CD4-positive, alpha-beta T cell treated with Interferon gamma for 1 hour (primary cell): ENCODE measurements at regions not wholly inside any gene's neighbourhood (a gene's known extent, or its start where the extent isn't known, plus 50 kb on each side); places are given as distances from the start of the nearest gene placed in this dataset.
"Not testable (repeated sequence)": the region's sequence is repeated elsewhere in the genome, so short reads cannot be mapped to it uniquely, and the experiment has no call there.

Experiments
- DNase-seq: peaks from one replicate; pipeline ENCODE4 v3.0.0-alpha.2; 2020

DNA sequence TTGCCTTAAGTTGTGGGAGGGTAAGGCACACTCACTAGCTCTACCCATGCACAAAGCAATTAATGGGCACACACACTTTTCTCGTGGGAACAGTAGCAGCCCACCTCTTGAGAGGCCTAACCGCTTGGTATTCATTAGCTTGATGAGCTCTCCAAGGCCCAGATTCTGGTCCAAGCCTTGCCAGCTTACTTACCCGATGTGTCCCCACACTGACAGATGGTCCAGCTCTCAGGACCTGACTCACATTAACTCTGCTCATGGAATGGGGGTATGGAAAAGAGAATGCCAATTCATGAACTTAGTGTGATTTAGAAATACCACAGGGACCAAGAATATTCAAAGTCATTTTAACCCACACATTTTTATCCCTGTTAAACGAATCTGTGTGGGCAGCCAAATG is 106.8 kb upstream of the CACHD1 start:
- no peak for DNase-seq

DNA sequence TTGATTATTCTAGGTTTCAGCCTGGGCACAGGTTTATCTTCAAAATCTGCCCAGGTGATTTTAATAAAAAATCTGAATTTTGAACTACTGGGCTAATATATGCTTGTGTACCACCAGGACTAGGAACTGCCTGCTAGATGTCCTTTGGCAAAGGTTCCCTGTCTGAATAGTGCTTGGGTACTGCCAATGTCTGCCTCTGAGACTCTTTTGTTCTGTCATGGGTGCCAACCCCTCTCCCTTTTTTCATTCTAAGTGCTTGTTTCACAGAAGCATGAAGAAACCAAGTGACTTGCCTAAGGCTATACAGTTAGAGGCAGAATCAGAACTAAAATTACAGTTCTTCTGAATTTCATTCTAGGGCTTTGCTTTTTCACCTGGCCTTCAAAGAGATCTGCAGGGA is 106.3 kb upstream of the CACHD1 start:
- DNase-seq = no peak

DNA sequence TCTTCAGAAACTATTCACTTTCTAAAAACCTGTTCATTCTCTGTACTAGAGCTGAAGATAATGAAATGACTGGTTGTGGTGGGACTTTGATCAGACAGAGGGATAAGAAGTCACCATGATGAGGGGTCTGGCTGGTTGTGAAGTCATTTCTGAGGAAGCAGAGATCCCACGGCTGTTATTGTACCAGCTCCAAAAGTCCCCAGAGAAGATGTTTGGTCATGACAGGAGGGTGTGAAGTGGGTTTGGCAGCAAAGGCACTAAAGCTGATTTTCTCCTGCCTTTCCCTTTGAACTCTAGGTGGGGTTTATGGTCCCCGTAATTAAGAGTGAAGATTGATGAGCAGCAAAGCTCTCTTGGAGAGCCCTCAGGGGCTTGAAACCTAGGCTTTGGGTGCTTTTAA is 103.1 kb upstream of the CACHD1 start:
- no peak for DNase-seq

DNA sequence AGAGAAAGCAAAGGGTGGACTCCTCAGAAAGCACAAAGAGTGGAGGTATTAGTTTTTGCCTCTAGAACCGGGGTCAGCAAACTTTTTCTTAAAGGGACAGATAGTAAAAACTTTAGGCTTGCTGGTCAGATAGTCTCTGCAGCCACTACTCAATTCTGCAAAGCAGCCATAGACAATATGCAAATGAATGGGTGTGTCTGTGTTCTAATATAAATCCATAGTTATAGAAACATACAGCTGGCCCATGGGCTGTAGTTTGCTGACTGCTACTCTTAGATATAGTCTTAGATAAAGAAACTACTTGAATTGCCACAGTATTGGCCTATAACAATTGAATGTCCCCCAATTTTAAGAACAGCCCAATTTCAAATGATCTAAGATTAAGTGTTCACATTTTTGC is 101.6 kb upstream of the CACHD1 start:
- no peak for DNase-seq

DNA sequence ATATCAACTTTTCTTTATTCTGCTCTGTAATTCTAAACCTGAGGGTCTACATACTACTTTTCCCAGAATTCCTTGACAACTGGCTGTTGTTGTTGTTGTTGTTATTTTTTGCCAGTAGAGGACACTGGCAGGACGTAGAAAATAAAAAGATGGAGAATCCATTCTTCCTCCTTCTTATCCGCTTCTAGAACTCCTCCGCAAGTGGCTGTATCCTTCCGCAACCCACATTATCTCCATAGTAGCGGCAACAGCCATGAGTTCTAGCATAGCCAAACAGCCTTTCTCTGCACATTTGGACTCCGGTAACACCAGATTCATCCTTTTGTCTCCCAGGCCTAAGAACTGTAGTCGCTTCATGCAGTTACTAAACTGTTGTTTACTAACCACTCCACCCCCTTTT is 91.1 kb upstream of the CACHD1 start:
- no peak for DNase-seq

DNA sequence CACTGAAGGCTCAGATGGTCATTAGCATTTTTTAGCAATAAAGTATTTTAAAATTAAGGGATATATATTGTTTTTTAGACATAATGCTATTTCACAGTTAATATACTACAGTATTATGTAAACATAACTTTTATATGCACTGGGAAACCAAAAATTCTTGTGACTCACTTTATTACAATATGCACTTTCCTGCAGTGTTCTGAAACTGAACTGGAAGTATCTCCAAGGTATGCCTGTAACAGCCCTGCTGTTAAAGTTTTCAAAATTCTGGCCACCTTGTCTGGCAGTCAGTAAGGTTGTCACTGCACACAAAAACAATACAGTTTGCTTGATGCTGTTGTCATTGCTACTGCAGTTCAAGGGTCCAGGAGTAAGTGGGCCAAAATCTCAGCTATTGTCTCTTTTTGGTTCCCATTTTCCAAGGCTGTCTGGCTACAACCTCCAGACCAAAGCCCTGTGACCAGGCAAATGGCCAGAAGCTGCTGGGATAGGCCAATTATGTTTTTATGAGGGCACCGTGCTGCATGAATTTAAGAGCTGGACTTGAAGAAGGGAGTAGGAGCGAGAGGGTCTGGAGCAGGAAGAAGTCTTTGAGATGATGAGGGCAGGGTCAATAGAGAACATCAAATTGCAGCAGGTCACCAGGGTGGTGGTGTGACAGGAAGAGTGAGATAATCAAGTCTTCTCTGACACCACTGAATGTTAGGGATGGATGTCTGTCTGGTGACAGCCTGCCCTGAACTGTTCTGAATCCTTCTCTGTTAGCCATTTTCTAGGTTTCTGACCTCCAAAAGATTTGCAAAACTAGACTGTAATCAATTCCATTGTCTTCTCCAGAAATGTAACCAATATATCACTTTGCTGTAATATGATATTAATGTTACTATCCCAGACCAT is 82.3 kb upstream of the CACHD1 start:
- DNase-seq = no peak

DNA sequence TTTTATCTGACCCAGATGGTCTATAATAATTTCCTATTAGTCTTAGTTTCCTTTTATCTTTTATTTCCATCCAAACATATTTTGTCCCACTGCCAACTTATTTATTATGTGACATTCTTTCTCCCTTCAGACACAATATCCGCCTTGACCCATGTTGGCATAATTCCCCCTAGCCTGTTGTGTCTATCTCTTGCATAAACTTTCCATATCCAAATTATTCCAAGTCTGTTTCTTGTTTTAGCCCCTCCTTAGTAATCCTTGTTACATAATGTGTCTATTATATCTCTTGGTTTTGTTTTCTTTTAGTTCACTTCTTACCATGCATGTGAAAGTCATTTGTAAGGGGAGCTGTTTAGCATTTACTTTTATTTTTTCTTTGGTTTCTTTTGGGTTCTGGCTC is 81.6 kb upstream of the CACHD1 start:
- DNase-seq = no peak

DNA sequence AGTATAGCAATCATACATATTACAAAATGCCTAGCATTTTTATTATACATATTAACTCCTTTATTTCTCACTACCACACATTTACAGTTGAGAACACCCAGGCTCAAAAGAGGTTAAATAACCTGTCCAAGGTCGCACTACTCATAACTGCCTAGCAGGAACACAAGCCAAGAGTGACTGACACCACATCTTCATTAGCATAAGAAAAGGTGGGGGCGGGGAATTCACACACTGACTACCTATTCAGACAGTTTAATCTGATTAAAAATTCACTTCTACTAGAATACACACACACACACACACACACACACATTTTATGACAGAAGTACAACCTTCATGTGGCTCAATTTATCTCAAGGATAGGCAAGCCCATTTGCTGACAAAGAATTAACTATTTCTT is 77.8 kb upstream of the CACHD1 start:
- no peak for DNase-seq

DNA sequence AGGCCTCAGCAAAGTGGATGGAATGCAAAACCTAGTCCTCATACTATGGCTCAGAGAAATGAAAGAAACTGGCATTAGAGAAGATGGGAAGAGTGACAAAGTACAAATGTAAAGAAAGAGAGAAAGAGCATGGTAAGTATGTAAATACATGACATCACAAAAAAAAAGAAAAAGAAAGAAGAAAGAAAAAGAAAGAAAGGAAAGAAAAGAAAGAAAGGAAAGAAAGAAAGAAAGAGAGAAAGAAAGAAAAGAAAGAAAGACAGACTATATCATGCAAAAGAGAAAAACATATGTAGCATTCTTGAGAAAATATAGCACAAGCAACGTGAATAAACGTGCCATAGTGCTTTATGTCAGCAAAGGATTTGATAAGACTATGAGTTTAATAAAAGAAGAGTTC is 76.1 kb upstream of the CACHD1 start:
- no peak for DNase-seq

DNA sequence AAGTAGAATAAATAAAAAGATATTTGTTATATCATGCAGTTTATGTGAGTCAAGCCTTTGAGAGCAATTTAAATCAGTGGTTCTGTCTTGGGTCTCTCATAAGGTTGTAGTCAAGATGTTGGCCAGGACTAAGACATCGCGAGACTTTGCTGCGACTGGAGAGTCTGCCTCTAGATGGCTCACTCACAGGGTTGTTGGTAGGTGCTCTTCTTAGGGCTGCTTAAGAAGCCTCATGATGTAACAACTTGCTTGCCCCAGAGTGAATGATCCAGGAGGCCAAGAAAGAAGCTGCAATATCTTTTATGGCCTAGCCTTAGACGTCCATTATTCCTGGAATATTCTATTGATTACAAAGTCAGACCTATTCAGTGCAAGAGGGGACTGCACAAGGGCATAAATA is 73.1 kb upstream of the CACHD1 start:
- DNase-seq = no peak

DNA sequence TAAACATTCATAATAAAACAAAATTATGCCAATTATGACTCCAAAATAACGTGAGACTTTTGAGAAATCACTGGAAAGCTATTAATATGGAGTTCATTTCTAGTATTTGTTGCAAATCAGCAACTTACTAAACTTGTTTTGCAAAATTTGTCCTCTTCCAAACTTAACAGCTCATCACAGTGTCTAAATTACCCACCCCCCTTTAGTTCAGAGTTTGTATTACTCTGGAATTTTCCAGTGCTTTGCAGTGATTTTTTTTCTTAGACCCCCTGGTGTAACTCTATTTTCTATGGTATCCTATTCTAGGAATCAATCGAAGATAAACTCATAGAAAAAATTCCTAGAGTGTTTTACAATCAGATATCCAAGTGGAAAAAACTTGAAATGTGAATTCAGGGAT is 72.4 kb upstream of the CACHD1 start:
- no peak for DNase-seq

DNA sequence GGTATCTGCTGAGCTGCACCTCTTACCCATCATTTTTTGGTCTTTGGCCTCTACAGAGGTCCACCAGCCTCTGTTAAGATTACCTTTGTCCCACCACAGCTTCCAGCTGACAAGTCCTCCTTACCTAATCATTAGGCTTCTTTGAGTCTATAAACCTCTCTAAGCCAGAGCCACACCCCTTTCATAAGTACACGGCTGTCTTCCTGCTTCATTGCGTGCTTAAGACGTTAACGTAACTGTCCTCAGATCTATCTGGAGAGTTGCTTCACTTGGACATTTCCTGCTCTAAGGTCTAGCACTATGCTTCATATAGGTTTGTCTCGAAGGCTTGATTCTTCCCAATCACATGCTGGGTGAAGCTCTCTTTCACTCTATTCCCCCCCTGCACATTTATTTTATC is 71.0 kb upstream of the CACHD1 start:
- DNase-seq = no peak

DNA sequence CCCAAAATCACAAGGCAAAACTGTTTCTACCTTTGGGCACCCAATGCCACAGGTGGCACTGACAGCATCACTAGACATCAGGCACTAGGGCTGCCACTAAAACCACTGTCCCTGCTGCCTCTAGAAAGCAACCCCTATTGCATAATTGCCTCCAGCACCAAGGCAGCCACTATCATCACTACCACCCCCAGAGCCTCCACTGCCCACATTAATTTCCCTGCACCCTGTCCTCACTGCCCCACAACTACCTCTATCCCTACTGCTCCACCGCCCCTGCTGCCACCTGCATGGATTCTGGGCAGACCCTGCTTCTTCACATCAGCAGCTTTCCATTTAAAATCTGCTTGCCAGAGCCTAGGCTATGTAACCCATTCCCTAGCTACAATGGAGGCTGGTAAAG is 68.6 kb upstream of the CACHD1 start:
- no peak for DNase-seq

DNA sequence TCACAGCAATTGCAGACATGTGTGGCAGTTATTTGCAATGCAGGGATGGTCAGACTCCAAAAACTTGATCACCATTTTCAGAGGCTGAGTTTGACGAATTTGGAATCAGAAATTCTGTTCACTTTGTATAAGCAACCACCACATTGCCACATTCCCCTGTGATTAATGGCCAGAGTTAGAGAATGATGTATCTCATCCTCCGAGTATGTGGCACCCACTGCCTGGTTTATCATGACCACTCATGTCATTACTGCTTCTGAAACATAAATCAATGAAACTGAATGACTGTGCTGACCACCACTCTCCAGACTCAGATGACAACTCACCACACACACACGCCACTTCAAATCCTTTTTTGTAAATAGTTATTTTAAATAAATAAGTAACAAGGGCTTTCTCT is 66.6 kb upstream of the CACHD1 start:
- no peak for DNase-seq

DNA sequence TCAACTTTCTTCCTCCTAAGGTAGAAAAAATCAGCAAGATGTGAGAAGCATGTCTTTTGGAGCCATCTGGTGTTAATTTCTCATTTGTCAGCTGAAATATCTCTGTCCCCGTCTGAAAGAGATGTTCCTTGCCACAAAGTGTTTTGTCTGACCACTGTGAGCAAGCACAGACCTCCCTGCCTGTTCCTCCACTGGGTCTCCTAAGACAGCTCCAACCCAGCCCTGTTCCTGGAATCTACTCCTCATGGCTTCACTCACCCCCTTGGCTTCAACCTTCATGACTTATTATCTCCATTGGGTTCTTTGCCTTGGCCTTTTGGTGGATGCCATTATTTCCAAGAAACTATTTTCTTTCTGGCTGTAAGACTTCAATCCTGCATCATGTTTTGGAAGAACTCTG is 65.7 kb upstream of the CACHD1 start:
- DNase-seq = no peak

DNA sequence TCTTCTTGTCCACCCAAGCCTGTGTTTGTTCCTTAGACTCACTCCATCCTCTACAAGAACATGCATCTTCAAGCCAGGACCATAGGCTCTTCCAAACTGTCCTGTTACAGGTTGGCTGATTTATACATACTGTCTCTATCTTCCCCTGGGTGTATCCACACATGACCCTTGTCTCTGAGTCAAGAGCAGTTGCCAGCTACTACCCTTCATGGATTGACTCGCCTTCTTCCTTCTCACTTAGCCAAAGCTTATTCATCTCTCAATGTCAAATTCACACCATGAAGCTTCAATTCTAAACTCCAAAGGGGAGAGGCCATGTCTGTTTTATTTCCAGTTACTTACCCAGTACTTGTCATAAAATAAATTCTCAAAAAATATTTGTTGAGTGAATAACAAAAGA is 64.1 kb upstream of the CACHD1 start:
- no peak for DNase-seq

DNA sequence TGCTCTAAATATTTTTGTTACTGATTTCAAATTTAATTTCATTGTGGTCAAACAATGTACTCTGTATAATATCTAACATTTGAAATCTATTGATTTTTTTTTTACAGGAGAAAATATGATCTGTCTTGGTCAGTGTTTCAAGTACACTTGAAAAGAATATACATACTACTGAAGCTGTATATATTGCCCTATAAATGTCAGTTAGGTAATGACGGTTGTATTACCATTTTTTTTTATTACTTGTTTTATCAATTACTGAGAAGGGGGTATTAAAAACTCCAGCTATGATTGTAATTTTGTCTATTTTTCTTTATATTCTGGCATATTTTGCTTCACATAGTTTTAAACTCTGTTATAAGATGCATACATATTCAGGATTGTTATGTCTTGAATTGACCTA is 59.7 kb upstream of the CACHD1 start:
- DNase-seq = no peak

DNA sequence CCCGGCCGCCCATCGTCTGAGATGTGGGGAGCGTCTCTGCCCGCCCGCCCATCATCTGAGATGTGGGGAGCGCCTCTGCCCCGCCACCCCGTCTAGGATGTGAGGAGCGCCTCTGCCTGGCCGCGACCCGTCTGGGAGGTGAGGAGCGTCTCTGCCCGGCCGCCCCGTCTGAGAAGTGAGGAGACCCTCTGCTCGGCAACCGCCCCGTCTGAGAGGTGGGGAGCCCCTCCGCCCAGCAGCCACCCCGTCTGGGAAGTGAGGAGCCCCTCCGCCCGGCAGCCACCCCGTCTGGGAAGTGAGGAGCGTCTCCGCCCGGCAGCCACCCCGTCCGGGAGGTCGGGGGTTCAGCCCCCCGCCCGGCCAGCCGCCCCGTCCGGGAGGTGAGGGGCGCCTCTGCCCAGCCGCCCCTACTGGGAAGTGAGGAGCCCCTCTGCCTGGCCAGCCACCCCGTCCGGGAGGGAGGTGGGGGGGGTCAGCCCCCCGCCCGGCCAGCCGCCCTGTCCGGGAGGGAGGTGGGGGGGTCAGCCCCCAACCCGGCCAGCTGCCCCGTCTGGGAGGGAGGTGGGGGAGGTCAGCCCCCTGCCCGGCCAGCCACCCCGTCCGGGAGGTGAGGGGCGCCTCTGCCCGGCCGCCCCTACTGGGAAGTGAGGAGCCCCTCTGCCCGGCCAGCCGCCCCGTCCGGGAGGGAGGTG is 54.9 kb upstream of the CACHD1 start:
- DNase-seq = not testable (repeated sequence)

DNA sequence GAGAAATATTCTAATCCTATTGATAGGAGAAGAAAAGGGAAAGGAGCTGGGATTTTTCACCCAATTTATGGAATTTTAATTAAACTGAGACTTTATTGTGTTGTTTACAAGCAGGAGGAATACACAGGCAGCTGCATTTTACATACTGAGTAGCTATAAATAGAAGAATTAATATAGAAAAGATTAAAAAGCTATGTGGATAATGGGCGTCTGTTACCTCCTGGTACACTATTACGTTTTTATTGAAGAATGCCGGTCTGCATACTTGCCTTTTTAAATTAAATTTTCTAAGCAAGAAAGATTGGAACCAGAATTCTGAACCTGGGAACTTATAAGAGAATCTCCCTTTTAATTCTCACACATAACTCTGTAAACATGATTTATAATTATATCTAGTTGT is 52.1 kb upstream of the CACHD1 start:
- no peak for DNase-seq
